IMR-90 (cell line): ENCODE measurements at regions not wholly inside any gene's neighbourhood (a gene's known extent, or its start where the extent isn't known, plus 50 kb on each side); places are given as distances from the start of the nearest gene placed in this dataset.

Experiments used
- ATAC-seq: fragments of 200-7000 bp; cut with Tn5 transposase; 2 replicates; pipeline ENCODE4 v1.9.1; 2020; ENCODE audit warnings: low read depth, mild to moderate bottlenecking, moderate library complexity
- BruUV-seq: library from RNA; stranded (reverse); fragments of 400-500 nt; replicated peaks from 2 replicates; lab custom pipeline; 2021; lab: Mats Ljungman, UMichigan
- CTCF ChIA-PET: fragments of 300-600 bp; formaldehyde crosslinking; extraction: SDS; loops from one replicate; lab custom pipeline; 2021; ENCODE audit warnings: antibody characterized with exemption; lab: Yijun Ruan, JAX
- POLR2A ChIA-PET: fragments of 300-600 bp; sonication (Branson Sonifier 250); formaldehyde crosslinking; loops from one replicate; lab custom pipeline; 2022; ENCODE audit warnings: antibody characterized with exemption; ENCODE audit not compliant: unreplicated experiment; lab: Charles Lee
- DNase-seq: peaks from one replicate; pipeline ENCODE4 v3.0.0; 2013
- H2AFZ ChIP-seq: replicated peaks from 2 replicates; pipeline ENCODE3; 2013; ENCODE audit warnings: low read length, mild to moderate bottlenecking; ENCODE audit not compliant: poor library complexity
- H2AK5ac ChIP-seq: 2 replicates; pipeline ENCODE4 v1.6.1; 2013; ENCODE audit warnings: low read depth, low read length, inconsistent platforms
- H2AK9ac ChIP-seq: replicated peaks from 2 replicates; pipeline ENCODE3; 2013; ENCODE audit warnings: mild to moderate bottlenecking, low read depth, low read length, moderate library complexity; ENCODE audit not compliant: poor library complexity
- H2BK120ac ChIP-seq: 2 replicates; pipeline ENCODE4 v1.6.1; 2013; ENCODE audit warnings: low read depth, low read length, inconsistent platforms
- H2BK15ac ChIP-seq: 3 replicates; pipeline ENCODE4 v1.6.1; 2013; ENCODE audit warnings: low read depth, low read length, inconsistent platforms
- H2BK20ac ChIP-seq: 2 replicates; pipeline ENCODE4 v1.6.1; 2013; ENCODE audit warnings: low read depth, mild to moderate bottlenecking, inconsistent platforms, low read length, moderate library complexity
- H2BK5ac ChIP-seq: 2 replicates; pipeline ENCODE4 v1.6.1; 2013; ENCODE audit warnings: mild to moderate bottlenecking, low read depth, low read length, inconsistent platforms; ENCODE audit not compliant: poor library complexity, severe bottlenecking
- H3K14ac ChIP-seq: replicated peaks from 2 replicates; pipeline ENCODE4 v1.6.1; 2013; ENCODE audit warnings: low read depth, low read length, inconsistent platforms
- H3K18ac ChIP-seq: 2 replicates; pipeline ENCODE4 v1.6.1; 2013; ENCODE audit warnings: low read depth, low read length, control low read depth
- H3K23ac ChIP-seq: 2 replicates; pipeline ENCODE4 v1.6.1; 2013; ENCODE audit warnings: low read depth, low read length, inconsistent platforms
- H3K27ac ChIP-seq: 2 replicates; pipeline ENCODE4 v1.5.1; 2013; ENCODE audit warnings: mild to moderate bottlenecking, control low read depth, low read length; ENCODE audit not compliant: insufficient read depth
- H3K27me3 ChIP-seq: 2 replicates; pipeline ENCODE4 v1.6.1; 2013; ENCODE audit warnings: low read length; ENCODE audit not compliant: control insufficient read depth, insufficient read depth
- H3K36me3 ChIP-seq: 2 replicates; pipeline ENCODE4 v1.6.1; 2013; ENCODE audit warnings: low read length, mixed read lengths; ENCODE audit not compliant: control insufficient read depth, insufficient read depth
- H3K4ac ChIP-seq: 2 replicates; pipeline ENCODE4 v1.6.1; 2013; ENCODE audit warnings: low read depth, low read length, inconsistent platforms
- H3K4me1 ChIP-seq: 2 replicates; pipeline ENCODE4 v1.6.1; 2013; ENCODE audit warnings: low read length, mixed read lengths; ENCODE audit not compliant: control insufficient read depth, insufficient read depth
- H3K4me2 ChIP-seq: 2 replicates; pipeline ENCODE4 v1.6.1; 2013; ENCODE audit warnings: low read depth, mild to moderate bottlenecking, control low read depth, low read length, moderate library complexity
- H3K4me3 ChIP-seq: 2 replicates; pipeline ENCODE4 v1.5.1; 2013; ENCODE audit warnings: low read depth, mild to moderate bottlenecking, control low read depth, low read length, moderate library complexity; ENCODE audit not compliant: insufficient read depth
- H3K56ac ChIP-seq: 2 replicates; pipeline ENCODE4 v1.6.1; 2013; ENCODE audit warnings: low read length, inconsistent platforms; ENCODE audit not compliant: insufficient read depth; ENCODE audit errors: extremely low read depth
- H3K79me1 ChIP-seq, 2 experiments: 2 replicates each; pipeline ENCODE4 v1.6.1; 2013; ENCODE audit warnings: low read length in 2 of 2, inconsistent platforms in 1 of 2, low read depth in 1 of 2
- H3K9ac ChIP-seq: 2 replicates; pipeline ENCODE4 v1.6.1; 2013; ENCODE audit warnings: low read depth, low read length, control low read depth
- H3K9me1 ChIP-seq: 2 replicates; pipeline ENCODE4 v1.6.1; 2013; ENCODE audit warnings: low read length, inconsistent platforms; ENCODE audit not compliant: insufficient read depth
- H3K9me3 ChIP-seq: 2 replicates; pipeline ENCODE4 v1.6.1; 2013; ENCODE audit warnings: low read length; ENCODE audit not compliant: control insufficient read depth, insufficient read depth
- H4K20me1 ChIP-seq: 2 replicates; pipeline ENCODE4 v1.6.1; 2013; ENCODE audit warnings: low read length, inconsistent platforms; ENCODE audit not compliant: insufficient read depth
- H4K5ac ChIP-seq: 2 replicates; pipeline ENCODE4 v1.6.1; 2013; ENCODE audit warnings: mild to moderate bottlenecking, low read depth, low read length, control low read depth
- H4K8ac ChIP-seq, 2 experiments: 2 replicates each; pipeline ENCODE4 v1.6.1; 2013; ENCODE audit warnings: low read depth in 2 of 2, low read length in 2 of 2, control low read depth in 1 of 2, inconsistent platforms in 1 of 2
- H4K91ac ChIP-seq: 2 replicates; pipeline ENCODE4 v1.6.1; 2013; ENCODE audit warnings: low read depth, low read length, inconsistent platforms; ENCODE audit not compliant: insufficient read depth
- BHLHE40 ChIP-seq: fragments of 150-350 bp; IDR thresholded peaks from 2 replicates; pipeline ENCODE4 v1.6.1; 2016; ENCODE audit warnings: mild to moderate bottlenecking, low read depth, low read length
- CEBPB ChIP-seq: IDR thresholded peaks from 2 replicates; pipeline ENCODE4 v1.6.1; 2012; ENCODE audit warnings: low read depth, low read length, improper control_type of control experiment
- CHD1 ChIP-seq: IDR thresholded peaks from 2 replicates; pipeline ENCODE4 v1.6.1; 2012; ENCODE audit warnings: low read depth, low read length, improper control_type of control experiment
- CTCF ChIP-seq: conservative IDR thresholded peaks from 2 replicates; pipeline ENCODE4 v1.5.1; 2012; ENCODE audit warnings: mild to moderate bottlenecking, low read depth, low read length, improper control_type of control experiment
- ELK1 ChIP-seq: fragments of 150-350 bp; IDR thresholded peaks from 2 replicates; pipeline ENCODE4 v1.6.1; 2016; ENCODE audit warnings: low read depth, mild to moderate bottlenecking, low read length, moderate library complexity, borderline replicate concordance
- FOS ChIP-seq: fragments of 150-350 bp; IDR thresholded peaks from 2 replicates; pipeline ENCODE4 v1.6.1; 2016; ENCODE audit warnings: low read depth, low read length
- MAFK ChIP-seq: IDR thresholded peaks from 2 replicates; pipeline ENCODE4 v1.6.1; 2012; ENCODE audit warnings: low read depth, low read length, improper control_type of control experiment
- MAZ ChIP-seq: IDR thresholded peaks from 2 replicates; pipeline ENCODE4 v1.6.1; 2012; ENCODE audit warnings: low read depth, mild to moderate bottlenecking, low read length, improper control_type of control experiment, moderate library complexity, borderline replicate concordance
- MXI1 ChIP-seq: IDR thresholded peaks from 2 replicates; pipeline ENCODE4 v1.6.1; 2012; ENCODE audit warnings: low read depth, mild to moderate bottlenecking, low read length, moderate library complexity, borderline replicate concordance
- NFE2L2 ChIP-seq: fragments of 150-350 bp; IDR thresholded peaks from 2 replicates; pipeline ENCODE4 v1.6.1; 2016; ENCODE audit warnings: low read depth, mild to moderate bottlenecking, low read length
- POLR2A ChIP-seq: IDR thresholded peaks from 2 replicates; pipeline ENCODE4 v1.6.1; 2012; ENCODE audit warnings: mild to moderate bottlenecking, low read depth, low read length
- RAD21 ChIP-seq: IDR thresholded peaks from 2 replicates; pipeline ENCODE4 v1.6.1; 2012; ENCODE audit warnings: low read length, improper control_type of control experiment
- RCOR1 ChIP-seq: IDR thresholded peaks from 2 replicates; pipeline ENCODE4 v1.6.1; 2012; ENCODE audit warnings: mild to moderate bottlenecking, low read length, improper control_type of control experiment; ENCODE audit not compliant: insufficient replicate concordance
- RFX5 ChIP-seq: IDR thresholded peaks from 2 replicates; pipeline ENCODE4 v1.8.0; 2012; ENCODE audit warnings: low read depth, mild to moderate bottlenecking, low read length, moderate library complexity
- SMC3 ChIP-seq: fragments of 150-350 bp; IDR thresholded peaks from 2 replicates; pipeline ENCODE4 v1.6.1; 2016; ENCODE audit warnings: low read depth, mild to moderate bottlenecking, antibody characterized with exemption, low read length, moderate library complexity
- WGBS, 2 experiments: methylation state at CpG; one replicate each; pipeline versions ENCODE4 v1.1.5 to v1.1.7; 2013; ENCODE audit warnings: missing lambda C conversion rate in 2 of 2; ENCODE audit not compliant: insufficient read length in 1 of 2; ENCODE audit errors: extremely low coverage in 2 of 2; 5-methylcytosine and 5-hydroxymethylcytosine counted together
- dilution Hi-C: fragments of 300-500 bp; cut with HindIII; formaldehyde crosslinking; loops from one replicate; pipeline ENCODE4 v1.14.3; 2018; ENCODE audit warnings: low sequenced_read_pairs; ENCODE audit not compliant: unreplicated experiment
- in situ Hi-C: fragments of 300-500 bp; cut with MboI; formaldehyde crosslinking; loops from 3 replicates; pipeline ENCODE4 v1.14.3; 2019; ENCODE audit warnings: low sequenced_read_pairs, inconsistent platforms, mixed read lengths
- intact Hi-C: fragments of 100-400 bp; cut with micrococcal nuclease; formaldehyde crosslinking; loops from 2 replicates; pipeline ENCODE4 v1.10.0; 2022
- TF ChIP-seq, protein P1 (sequence below): fragments of 150-350 bp; IDR thresholded peaks from 2 replicates; pipeline ENCODE4 v1.6.1; 2017; ENCODE audit warnings: mild to moderate bottlenecking, antibody characterized with exemption, low read length, low read depth

- Histone ChIP-seq H3K56ac (no peak overlapping the region), H3K18ac (no peak overlapping the region), H3K9me3 (no peaks in the 10 kb centered on the region), H2BK20ac (no peak overlapping the region), H3K4me3 (no peak overlapping the region), H2AK5ac (no peak overlapping the region), H3K79me1 (peaks cover 2 to 7% of the 10 kb centered on the region in 2 experiments; a peak in 2 of 4 replicates), H2AK9ac (no peak overlapping the region), H3K4me1 (no peaks in the 10 kb centered on the region), H2BK15ac (no peak overlapping the region), H4K5ac (no peak overlapping the region), H3K27me3 (no peaks in the 10 kb centered on the region), H3K14ac (no peak overlapping the region), H3K36me3 (no peaks in the 10 kb centered on the region), H3K9me1 (no peaks in the 10 kb centered on the region), H3K4ac (no peak overlapping the region), H3K9ac (no peak overlapping the region), H4K20me1 (no peaks in the 10 kb centered on the region), H3K23ac (no peak overlapping the region), H2BK120ac (no peak overlapping the region), H2BK5ac (no peak overlapping the region), H2AFZ (no peak overlapping the region), H4K8ac (no peak overlapping the region), H3K27ac (no peak overlapping the region), H4K91ac (no peak overlapping the region), H3K4me2 (no peak overlapping the region)
- no CpG with 5 or more reads among the region's 1 CpG for WGBS, 2 experiments
- TF ChIP-seq, protein P1, sequence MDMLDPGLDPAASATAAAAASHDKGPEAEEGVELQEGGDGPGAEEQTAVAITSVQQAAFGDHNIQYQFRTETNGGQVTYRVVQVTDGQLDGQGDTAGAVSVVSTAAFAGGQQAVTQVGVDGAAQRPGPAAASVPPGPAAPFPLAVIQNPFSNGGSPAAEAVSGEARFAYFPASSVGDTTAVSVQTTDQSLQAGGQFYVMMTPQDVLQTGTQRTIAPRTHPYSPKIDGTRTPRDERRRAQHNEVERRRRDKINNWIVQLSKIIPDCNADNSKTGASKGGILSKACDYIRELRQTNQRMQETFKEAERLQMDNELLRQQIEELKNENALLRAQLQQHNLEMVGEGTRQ, result no peak
- no peak for TF ChIP-seq SMC3
- no peak for TF ChIP-seq MXI1
- TF ChIP-seq RFX5, result no peak
- no peak for TF ChIP-seq NFE2L2
- no peak for TF ChIP-seq BHLHE40
- TF ChIP-seq CEBPB, result no peak
- no peak for TF ChIP-seq RCOR1
- TF ChIP-seq CHD1, result no peak
- no peak for TF ChIP-seq MAFK
- no peak for TF ChIP-seq FOS
- no peak for TF ChIP-seq CTCF
- TF ChIP-seq ELK1, result no peak
- TF ChIP-seq POLR2A, result no peak
- TF ChIP-seq RAD21, result no peak
- no peak for TF ChIP-seq MAZ
- DNase-seq, result no peak
- ChIA-PET POLR2A (no interaction called here), CTCF (no interaction called here)
- BruUV-seq, result no TSS peak
- dilution Hi-C loops (no loop called here), in situ Hi-C loops (no loop called here), intact Hi-C loops (no loop called here)
- ATAC-seq, result no peak
These were observed 135.7 kb upstream of the CCDC28A start for GRCh38 chr6:138637822-138638221.
